ENCODE measurements at regions not wholly inside any gene's neighbourhood (a gene's known extent, or its start where the extent isn't known, plus 50 kb on each side); places are given as distances from the start of the nearest gene placed in this dataset.

- Histone ChIP-seq H3K27me3 (no peaks in the 10 kb centered on the region), H3K27ac (no peak overlapping the region), H3K4me1 (no peaks in the 10 kb centered on the region), H3K36me3 (no peaks in the 10 kb centered on the region), H3K4me3 (no peak overlapping the region), H3K9me3 (no peaks in the 10 kb centered on the region)
- no peak for DNase-seq
- TF ChIP-seq CTCF (IDR thresholded peaks at IDR 0.05) = no peak
- intact Hi-C loops (cut with DNase I; ENCODE audit: low total_unique reads) = no loop called here
Measured at GRCh38 chr11:116287866-116288265, 484.9 kb downstream of the BUD13 start.

GRCh38 chr11:116285026-116285425 is 487.8 kb downstream of the BUD13 start:
- no peaks in the 10 kb centered on the region for H3K4me1 ChIP-seq
- no peaks in the 10 kb centered on the region for H3K9me3 ChIP-seq
- no peak for TF ChIP-seq CTCF (IDR thresholded peaks at IDR 0.05)
- H3K4me3 ChIP-seq = no peak overlapping the region
- DNase-seq = no peak
- no peak overlapping the region for H3K27ac ChIP-seq
- no peaks in the 10 kb centered on the region for H3K27me3 ChIP-seq
- H3K36me3 ChIP-seq = no peaks in the 10 kb centered on the region
- intact Hi-C loops (cut with DNase I; ENCODE audit: low total_unique reads) = no loop called here

- no peaks in the 10 kb centered on the region for H3K36me3 ChIP-seq
- intact Hi-C loops (cut with DNase I; ENCODE audit: low total_unique reads) = no loop called here
- no peak for DNase-seq
Measured at GRCh38 chr11:116283300-116283699, 489.5 kb downstream of the BUD13 start.

GRCh38 chr11:116282481-116282880 is 490.3 kb downstream of the BUD13 start:
- Histone ChIP-seq H3K4me1 (no peaks in the 10 kb centered on the region), H3K27me3 (no peaks in the 10 kb centered on the region), H3K9me3 (no peaks in the 10 kb centered on the region), H3K27ac (no peak overlapping the region), H3K36me3 (no peaks in the 10 kb centered on the region), H3K4me3 (no peak overlapping the region)
- intact Hi-C loops (cut with DNase I; ENCODE audit: low total_unique reads) = no loop called here
- TF ChIP-seq CTCF (IDR thresholded peaks at IDR 0.05) = no peak
- no peak for DNase-seq

More at GRCh38 chr11:116283300-116283699, 489.5 kb downstream of the BUD13 start:
- no peaks in the 10 kb centered on the region for H3K4me1 ChIP-seq
- no peaks in the 10 kb centered on the region for H3K9me3 ChIP-seq
- no peaks in the 10 kb centered on the region for H3K27me3 ChIP-seq
- no peak overlapping the region for H3K4me3 ChIP-seq
- no peak overlapping the region for H3K27ac ChIP-seq
- no peak for TF ChIP-seq CTCF (IDR thresholded peaks at IDR 0.05)

- Histone ChIP-seq H3K36me3 (no peaks in the 10 kb centered on the region), H3K27ac (no peak overlapping the region), H3K9me3 (no peaks in the 10 kb centered on the region), H3K4me3 (no peak overlapping the region), H3K27me3 (peaks cover 0 to 6% of the 10 kb centered on the region in 2 donors), H3K4me1 (peaks cover 0 to 4% (median 1%) of the 10 kb centered on the region in 4 donors)
- no peak for TF ChIP-seq CTCF (IDR thresholded peaks at IDR 0.05)
- intact Hi-C loops (cut with DNase I; ENCODE audit: low total_unique reads) = no loop called here
- DNase-seq = no peak
Measured at GRCh38 chr11:116281173-116282160, 491.3 kb downstream of the BUD13 start.
